ENCODE measurements at regions not wholly inside any gene's neighbourhood (a gene's known extent, or its start where the extent isn't known, plus 50 kb on each side); places are given as distances from the start of the nearest gene placed in this dataset.

DNA sequence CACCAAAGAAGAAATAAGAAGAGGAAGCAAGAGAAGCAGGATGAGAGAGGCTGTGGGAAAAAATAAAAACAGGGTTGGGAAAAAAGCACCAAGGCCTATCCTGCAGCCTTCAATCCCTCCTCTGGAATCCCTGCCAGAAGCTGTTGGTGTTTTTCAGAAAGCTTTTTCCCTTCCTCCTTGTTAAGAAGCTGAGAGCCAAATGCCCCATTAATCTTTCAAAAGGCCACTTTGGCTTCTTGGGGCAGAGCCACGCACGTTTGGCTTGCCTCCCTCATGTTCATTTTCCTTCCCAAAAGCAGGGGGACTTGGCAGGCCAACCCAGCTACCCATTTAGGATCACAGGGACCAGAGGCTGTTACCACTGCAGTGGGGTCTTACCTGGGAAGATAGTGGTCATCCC lies 365.3 kb downstream of the NUAK1 start:
- TF ChIP-seq POLR2AphosphoS5 (IDR thresholded peaks at IDR 0.05; ENCODE audit: low read depth, low read length) (no peak), SP1 (IDR thresholded peaks at IDR 0.05; ENCODE audit: low read depth) (no peak), CTCF (IDR thresholded peaks at IDR 0.05 in 2 of 3, conservative IDR thresholded peaks at IDR 0.05 in 1 of 3; ENCODE audit: borderline replicate concordance in 1 of 3, insufficient read depth in 1 of 3, low read depth in 2 of 3, low read length in 2 of 3) (no peak), POLR2A (IDR thresholded peaks at IDR 0.05; ENCODE audit: borderline replicate concordance, extremely low read depth, insufficient read depth, insufficient read length) (no peak), EZH2phosphoT487 (IDR thresholded peaks at IDR 0.05; ENCODE audit: borderline replicate concordance) (no peak), SRF (IDR thresholded peaks at IDR 0.05; ENCODE audit: low read depth) (no peak), EZH2 (IDR thresholded peaks at IDR 0.05) (no peak), RAD21 (IDR thresholded peaks at IDR 0.05; ENCODE audit: low read depth) (no peak), ZFX (IDR thresholded peaks at IDR 0.05) (no peak), CEBPB (IDR thresholded peaks at IDR 0.05; ENCODE audit: low read depth) (no peak), REST (IDR thresholded peaks at IDR 0.05; ENCODE audit: low read depth) (no peak), MAX (IDR thresholded peaks at IDR 0.05) (no peak)
